Heart left ventricle (tissue), 16 donors: ENCODE measurements at regions not wholly inside any gene's neighbourhood (a gene's known extent, or its start where the extent isn't known, plus 50 kb on each side); places are given as distances from the start of the nearest gene placed in this dataset.

ENCODE experiments used
- ATAC-seq, 4 donors: fragments of 200-7000 bp; cut with Tn5 transposase; one replicate each; pipeline ENCODE4 v1.9.1; 2020 to 2022; ENCODE audit warnings: moderate library complexity in 4 of 4, mild to moderate bottlenecking in 3 of 4, moderate number of reproducible peaks in 1 of 4
- DNase-seq, 5 donors: peaks; one replicate each; pipeline ENCODE4 v3.0.0-alpha.2; 2020
- H3K27ac ChIP-seq, 12 donors: fragments of 200-600 bp; sonication (generic) in 4 of 12; one replicate each; pipeline versions ENCODE4 v1.5.0 to v1.8.0; 2016 to 2022; ENCODE audit warnings: mild to moderate bottlenecking in 2 of 12
- H3K27me3 ChIP-seq, 9 donors: fragments of 200-600 bp; sonication (generic) in 2 of 9; one replicate each; pipeline versions ENCODE4 v1.5.1 to v1.8.0; 2016 to 2022; ENCODE audit warnings: mild to moderate bottlenecking in 3 of 9
- H3K36me3 ChIP-seq, 9 donors: fragments of 200-600 bp; sonication (generic) in 2 of 9; one replicate each; pipeline versions ENCODE4 v1.5.0 to v1.8.0; 2018 to 2022; ENCODE audit warnings: mild to moderate bottlenecking in 2 of 9
- H3K4me1 ChIP-seq, 12 donors: fragments of 200-600 bp; sonication (generic) in 4 of 12; one replicate each; pipeline versions ENCODE4 v1.5.0 to v1.8.0; 2016 to 2022; ENCODE audit warnings: mild to moderate bottlenecking in 3 of 12
- H3K4me3 ChIP-seq, 12 donors: fragments of 200-600 bp; sonication (generic) in 4 of 12; one replicate each; pipeline versions ENCODE4 v1.5.0 to v1.8.0; 2017 to 2022; ENCODE audit warnings: mild to moderate bottlenecking in 9 of 12, moderate library complexity in 4 of 12
- H3K9me3 ChIP-seq, 12 donors: fragments of 200-600 bp; sonication (generic) in 4 of 12; one replicate each; pipeline versions ENCODE4 v1.5.0 to v1.8.0; 2016 to 2022; ENCODE audit warnings: mild to moderate bottlenecking in 1 of 12
- CTCF ChIP-seq, 12 donors: fragments of 200-600 bp; sonication (generic) in 4 of 12; IDR thresholded peaks; one replicate each; pipeline versions ENCODE4 v1.5.0 to v1.8.0; 2018 to 2022; ENCODE audit warnings: antibody characterized with exemption in 12 of 12, mild to moderate bottlenecking in 5 of 12
- POLR2A ChIP-seq, 2 donors: fragments of 450-650 bp; IDR thresholded peaks; one replicate each; pipeline ENCODE4 v1.6.1; 2017; ENCODE audit warnings: antibody characterized with exemption in 2 of 2, mild to moderate bottlenecking in 2 of 2, moderate library complexity in 2 of 2
- WGBS, 4 donors: extraction: QIAGEN DNeasy Blood & Tissue Kit in 2 of 4; methylation state at CpG; one replicate each; pipeline versions ENCODE4 v1.1.5 to v1.1.7; 2013 to 2018; 5-methylcytosine and 5-hydroxymethylcytosine counted together
- intact Hi-C, 10 donors: fragments of 100-400 bp; cut with DNase I; formaldehyde crosslinking; loops; one replicate each; pipeline versions ENCODE4 v1.11.1 to v1.14.2; 2022
- donor health status: ischemic (EF 13 %, LVEDD 7.1; RV severe dilation, severe dysfunction).
- donor health status: healthy with polysubstance abuse.
- donor health status: DM: no; HTN: yes; CAD: no.
- donor health status: DM: no; HTN: no; CAD: no.
- donor health status: ischemic (EF 25% LVEDD 6.9; RV normal size, moderate dysfunction).
- donor health status: ischemic (EF 25% LVEDD 5.7; RV mildly dilated, moderate dysfunction).
- donor health status: healthy.
- donor health status: DM: yes; HTN: yes; CAD: no.
- donor health status: ischemic (EF 35%, LVEDD 5.7; RV mildly dilated, moderate dysfunction).
- donor health status: nonischemic (EF 11% LVEDD 7.7; RV severe dilation, severe dysfunction).
- donor health status: DM: yes; HTN: yes; CAD: no.
- donor health status: PGD.
- donor health status: ischemic (EF 29% LVEDD 5.4; RV normal size, mild dysfunction).
- donor health status: nonischemic (EF 23%, LVEDD 6.1; RV moderate dilation, normal function).

- Histone ChIP-seq H3K4me1 (no peaks in the 10 kb centered on the region), H3K9me3 (no peaks in the 10 kb centered on the region), H3K36me3 (no peaks in the 10 kb centered on the region), H3K27ac (no peak overlapping the region), H3K4me3 (no peak overlapping the region), H3K27me3 (no peaks in the 10 kb centered on the region)
- intact Hi-C loops, result no loop called here
- WGBS, 4 donors, result 63 to 83% (median 73%) methylated on average over 5 of the region's 5 CpGs
- DNase-seq, result no peak
- no peak for ATAC-seq
- TF ChIP-seq CTCF (IDR thresholded peaks at IDR 0.05) (no peak), POLR2A (IDR thresholded peaks at IDR 0.05) (no peak)
These were observed 1060.2 kb downstream of the NSUN3 start for GRCh38 chr3:95123104-95123503.

GRCh38 chr3:95134693-95135413 lies 1072.0 kb downstream of the NSUN3 start:
- DNase-seq (peak in 1 of 5 donors; percentile 24), ATAC-seq (peak; percentile 80 to 98 (median 93))
- no peaks in the 10 kb centered on the region for H3K27me3 ChIP-seq
- H3K4me1 ChIP-seq, result peaks cover 0 to 5% (median 0%) of the 10 kb centered on the region in 12 donors
- H3K4me3 ChIP-seq, result no peak overlapping the region
- H3K9me3 ChIP-seq, result peaks cover 0 to 4% (median 0%) of the 10 kb centered on the region in 12 donors
- no peaks in the 10 kb centered on the region for H3K36me3 ChIP-seq
- intact Hi-C loops, result no loop called here
- peak in 2 of 12 donors; percentile 21 to 25 for TF ChIP-seq CTCF (IDR thresholded peaks at IDR 0.05)
- TF ChIP-seq POLR2A (IDR thresholded peaks at IDR 0.05), result no peak
- WGBS, 4 donors, result 58 to 69% (median 63%) methylated on average over 3 of the region's 3 CpGs
- H3K27ac ChIP-seq, result peak overlapping the region in 11 of 12 donors; percentile 21 to 78 (median 73)

- H3K36me3 ChIP-seq, result no peaks in the 10 kb centered on the region
- H3K27me3 ChIP-seq, result no peaks in the 10 kb centered on the region
- TF ChIP-seq POLR2A (IDR thresholded peaks at IDR 0.05) (no peak), CTCF (IDR thresholded peaks at IDR 0.05) (no peak)
- intact Hi-C loops, result no loop called here
- 83 to 89% (median 86%) methylated on average over 3 of the region's 3 CpGs for WGBS, 4 donors
- DNase-seq, result no peak
- H3K4me1 ChIP-seq, result no peaks in the 10 kb centered on the region
- no peak overlapping the region for H3K27ac ChIP-seq
- no peak overlapping the region for H3K4me3 ChIP-seq
- ATAC-seq, result no peak
- H3K9me3 ChIP-seq, result no peaks in the 10 kb centered on the region
These were observed 1085.2 kb downstream of the NSUN3 start for GRCh38 chr3:95148107-95148506.

GRCh38 chr3:95151590-95151989 lies 1088.7 kb downstream of the NSUN3 start:
- H3K27ac ChIP-seq, result no peak overlapping the region
- H3K9me3 ChIP-seq, result peaks cover 0 to 8% (median 0%) of the 10 kb centered on the region in 12 donors
- DNase-seq, result no peak
- 18 to 28% (median 22%) methylated on average over 2 of the region's 2 CpGs for WGBS, 4 donors
- H3K4me1 ChIP-seq, result no peaks in the 10 kb centered on the region
- ATAC-seq, result no peak
- intact Hi-C loops, result no loop called here
- TF ChIP-seq CTCF (IDR thresholded peaks at IDR 0.05) (no peak), POLR2A (IDR thresholded peaks at IDR 0.05) (no peak)
- H3K36me3 ChIP-seq, result no peaks in the 10 kb centered on the region
- no peaks in the 10 kb centered on the region for H3K27me3 ChIP-seq
- no peak overlapping the region for H3K4me3 ChIP-seq
